PC-9 (cell line): ENCODE measurements at regions not wholly inside any gene's neighbourhood (a gene's known extent, or its start where the extent isn't known, plus 50 kb on each side); places are given as distances from the start of the nearest gene placed in this dataset.

ENCODE experiments used
- BruUV-seq: library from RNA; stranded (reverse); fragments of 400-500 nt; replicated peaks from 2 replicates; lab custom pipeline; 2021; lab: Mats Ljungman, UMichigan
- CTCF ChIA-PET: fragments of 300-600 bp; sonication (Branson Sonifier 250); formaldehyde crosslinking; loops from one replicate; lab custom pipeline; 2022; ENCODE audit warnings: antibody characterized with exemption; lab: Charles Lee
- POLR2A ChIA-PET: fragments of 300-600 bp; sonication (Branson Sonifier 250); formaldehyde crosslinking; loops from one replicate; lab custom pipeline; 2022; ENCODE audit warnings: antibody characterized with exemption; ENCODE audit not compliant: unreplicated experiment; lab: Charles Lee
- DNase-seq, 2 experiments: peaks; one replicate each; pipeline versions ENCODE4 v3.0.0 to v3.0.0-alpha.2; 2015 to 2022; ENCODE audit warnings: mixed read lengths in 1 of 2
- H2AFZ ChIP-seq: fragments of 200-600 bp; sonication (generic); 2 replicates; pipeline ENCODE4 v1.8.1; 2017; ENCODE audit warnings: antibody characterized with exemption
- H3F3A ChIP-seq: fragments of 200-600 bp; sonication (generic); 2 replicates; pipeline ENCODE4 v1.8.1; 2017; ENCODE audit warnings: antibody characterized with exemption, mild to moderate bottlenecking, low read depth; ENCODE audit not compliant: insufficient read depth
- H3K27ac ChIP-seq: fragments of 200-600 bp; sonication (generic); 2 replicates; pipeline ENCODE4 v1.6.1; 2016; ENCODE audit warnings: mixed run types
- H3K27me3 ChIP-seq: fragments of 200-600 bp; sonication (generic); 2 replicates; pipeline ENCODE4 v1.6.1; 2016; ENCODE audit warnings: low read depth, mixed run types; ENCODE audit not compliant: insufficient read depth
- H3K36me3 ChIP-seq: fragments of 200-600 bp; sonication (generic); 2 replicates; pipeline ENCODE4 v1.6.1; 2016; ENCODE audit warnings: low read depth, mixed run types
- H3K4me1 ChIP-seq: fragments of 200-600 bp; sonication (generic); replicated peaks from 2 replicates; pipeline ENCODE4 v1.6.1; 2016; ENCODE audit warnings: mixed run types; ENCODE audit not compliant: insufficient read depth
- H3K4me2 ChIP-seq: fragments of 200-600 bp; sonication (generic); 2 replicates; pipeline ENCODE4 v1.6.1; 2017; ENCODE audit warnings: mixed run types
- H3K4me3 ChIP-seq: fragments of 200-600 bp; sonication (generic); 2 replicates; pipeline ENCODE4 v1.6.1; 2016; ENCODE audit warnings: mixed run types
- H3K79me2 ChIP-seq: fragments of 200-600 bp; sonication (generic); 2 replicates; pipeline ENCODE4 v1.6.1; 2017; ENCODE audit warnings: low read depth, mixed run types
- H3K9me2 ChIP-seq: fragments of 200-600 bp; sonication (generic); 2 replicates; pipeline ENCODE4 v1.8.1; 2017; ENCODE audit warnings: mild to moderate bottlenecking; ENCODE audit not compliant: insufficient read depth
- H3K9me3 ChIP-seq: fragments of 200-600 bp; sonication (generic); 2 replicates; pipeline ENCODE4 v1.8.1; 2016; ENCODE audit warnings: low read depth; ENCODE audit not compliant: insufficient read depth
- H4K20me1 ChIP-seq: fragments of 200-600 bp; sonication (generic); 2 replicates; pipeline ENCODE4 v1.8.1; 2017; ENCODE audit not compliant: insufficient read depth
- CTCF ChIP-seq: fragments of 200-600 bp; sonication (generic); conservative IDR thresholded peaks from 2 replicates; pipeline ENCODE4 v1.6.1; 2017; ENCODE audit warnings: mixed run types, antibody characterized with exemption, mild to moderate bottlenecking, moderate library complexity
- EZH2 ChIP-seq: fragments of 200-600 bp; sonication (generic); IDR thresholded peaks from 2 replicates; pipeline ENCODE4 v1.8.0; 2017; ENCODE audit warnings: antibody characterized with exemption, low read depth
- intact Hi-C: fragments of 100-400 bp; cut with micrococcal nuclease; formaldehyde crosslinking; loops from one replicate; pipeline ENCODE4 v1.10.0; 2022; ENCODE audit not compliant: unreplicated experiment

DNA sequence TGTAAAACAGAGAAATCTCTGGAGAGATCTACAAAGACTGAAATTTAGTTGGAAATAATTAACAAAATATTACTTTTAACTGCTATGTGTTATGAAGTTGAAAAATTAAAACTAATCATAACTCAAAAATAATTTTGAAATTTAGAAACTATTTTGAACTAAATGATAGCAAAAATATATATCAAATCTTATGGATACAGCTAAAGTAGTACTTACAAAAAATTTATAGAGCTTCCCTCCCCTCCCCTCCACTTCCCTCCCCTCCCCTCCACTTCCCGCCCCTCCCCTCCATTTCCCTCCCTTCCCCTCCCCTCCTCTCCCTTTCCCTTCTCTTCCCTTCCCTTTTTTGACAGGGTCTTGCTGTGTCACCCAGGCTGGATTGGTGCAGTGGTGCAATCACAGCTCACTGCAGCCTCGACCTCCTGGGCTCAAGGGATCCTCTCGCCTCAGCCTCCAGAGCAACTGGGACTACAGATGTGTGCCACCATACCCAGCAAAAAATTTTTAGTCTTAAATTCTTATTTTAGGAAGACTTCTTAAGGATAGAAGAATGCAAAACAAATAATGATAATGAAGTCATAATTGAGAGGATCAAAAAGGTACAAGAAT, 87.2 kb upstream of the RGS17 start:
- intact Hi-C loops, result no loop called here
- Histone ChIP-seq H3K4me3 (no peak overlapping the region), H3F3A (no peaks in the 10 kb centered on the region), H3K4me2 (no peak overlapping the region), H3K79me2 (no peaks in the 10 kb centered on the region), H3K4me1 (no peaks in the 10 kb centered on the region), H3K9me3 (no peaks in the 10 kb centered on the region), H3K9me2 (no peaks in the 10 kb centered on the region), H3K27ac (no peak overlapping the region), H3K36me3 (no peaks in the 10 kb centered on the region), H3K27me3 (no peaks in the 10 kb centered on the region), H2AFZ (0 out of 2 replicates have a peak overlapping the region, but pooled peaks have one; percentile 12), H4K20me1 (no peaks in the 10 kb centered on the region)
- no TSS peak for BruUV-seq
- CTCF ChIA-PET, result no interaction called here
- POLR2A ChIA-PET, result no interaction called here
- no peak for TF ChIP-seq CTCF
- TF ChIP-seq EZH2, result no peak
- DNase-seq, result no peak

GRCh38 chr6:153216789-153217188, 85.7 kb upstream of the RGS17 start:
- no peak for TF ChIP-seq EZH2
- no peak for TF ChIP-seq CTCF
- BruUV-seq, result no TSS peak
- no peak overlapping the region for H3K27ac ChIP-seq
- intact Hi-C loops, result no loop called here
- H3K79me2 ChIP-seq, result no peaks in the 10 kb centered on the region
- no peak overlapping the region for H3K4me3 ChIP-seq
- H3K4me2 ChIP-seq, result no peak overlapping the region
- ChIA-PET POLR2A (no interaction called here), CTCF (no interaction called here)
- H3K9me3 ChIP-seq, result no peaks in the 10 kb centered on the region
- H3K27me3 ChIP-seq, result no peaks in the 10 kb centered on the region
- H4K20me1 ChIP-seq, result no peaks in the 10 kb centered on the region
- no peaks in the 10 kb centered on the region for H3K36me3 ChIP-seq
- no peaks in the 10 kb centered on the region for H3K4me1 ChIP-seq
- no peak overlapping the region for H2AFZ ChIP-seq
- no peaks in the 10 kb centered on the region for H3K9me2 ChIP-seq
- no peak for DNase-seq
- no peaks in the 10 kb centered on the region for H3F3A ChIP-seq

GRCh38 chr6:153215242-153215641, 84.2 kb upstream of the RGS17 start:
- H3K79me2 ChIP-seq, result no peaks in the 10 kb centered on the region
- H3K9me3 ChIP-seq, result no peaks in the 10 kb centered on the region
- intact Hi-C loops, result no loop called here
- ChIA-PET CTCF (no interaction called here), POLR2A (no interaction called here)
- no peaks in the 10 kb centered on the region for H3K9me2 ChIP-seq
- H4K20me1 ChIP-seq, result no peaks in the 10 kb centered on the region
- H3K27me3 ChIP-seq, result no peaks in the 10 kb centered on the region
- no TSS peak for BruUV-seq
- TF ChIP-seq EZH2, result no peak
- TF ChIP-seq CTCF, result no peak
- H2AFZ ChIP-seq, result no peak overlapping the region
- no peaks in the 10 kb centered on the region for H3K36me3 ChIP-seq
- H3K4me2 ChIP-seq, result no peak overlapping the region
- no peak for DNase-seq
- H3F3A ChIP-seq, result no peaks in the 10 kb centered on the region
- H3K4me3 ChIP-seq, result no peak overlapping the region
- H3K4me1 ChIP-seq, result no peaks in the 10 kb centered on the region
- H3K27ac ChIP-seq, result no peak overlapping the region
